ENCODE measurements at regions not wholly inside any gene's neighbourhood (a gene's known extent, or its start where the extent isn't known, plus 50 kb on each side); places are given as distances from the start of the nearest gene placed in this dataset.

DNA sequence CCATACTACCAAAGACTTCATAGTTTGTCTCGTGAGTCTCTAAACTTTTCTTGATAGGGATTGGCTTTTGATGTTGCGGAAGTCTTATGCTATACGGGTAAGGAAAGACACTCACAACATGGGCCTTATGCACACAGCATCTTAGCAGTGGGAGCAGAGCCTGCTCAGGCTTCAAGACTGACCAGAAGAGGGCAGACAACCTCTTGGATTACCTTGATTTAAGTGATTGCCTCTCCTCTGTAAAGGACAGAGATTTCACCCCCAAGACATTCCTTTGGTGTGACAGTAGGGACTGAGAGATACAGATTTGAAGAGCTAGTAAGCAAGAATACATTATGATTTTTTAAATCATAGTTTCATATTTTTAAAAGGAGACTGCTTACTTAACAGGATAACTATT lies 71.0 kb upstream of the SAMD3 start:
- TF ChIP-seq POLR2A (IDR thresholded peaks at IDR 0.05; ENCODE audit: low read length) = no peak
- TF ChIP-seq GATA1 (IDR thresholded peaks at IDR 0.05; ENCODE audit: low read depth, low read length) = no peak
